ENCODE measurements at regions not wholly inside any gene's neighbourhood (a gene's known extent, or its start where the extent isn't known, plus 50 kb on each side); places are given as distances from the start of the nearest gene placed in this dataset.

DNA sequence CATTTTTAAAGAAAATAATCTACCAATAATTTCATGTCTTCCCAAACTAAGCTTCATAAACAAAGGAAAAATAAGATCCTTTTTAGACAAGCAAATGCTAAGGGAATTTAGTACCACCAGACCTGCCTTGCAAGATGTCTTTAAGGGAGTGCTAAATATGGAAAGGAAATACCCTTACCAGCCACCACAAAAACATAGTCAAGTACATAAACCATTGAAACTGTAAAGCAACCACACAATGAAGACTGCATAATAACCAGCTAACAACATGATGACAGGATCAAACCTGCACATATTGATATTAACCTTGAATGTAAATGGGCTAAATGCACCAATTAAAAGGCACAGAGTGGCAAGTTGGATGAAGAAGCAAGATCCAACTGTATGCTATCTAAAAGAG lies 586.5 kb upstream of the NRG3 start:
- intact Hi-C loops (cut with DNase I; ENCODE audit: low total_unique reads) = no loop called here
- TF ChIP-seq EP300 (IDR thresholded peaks at IDR 0.05) (no peak), POLR2AphosphoS5 (IDR thresholded peaks at IDR 0.05) (no peak), POLR2A (IDR thresholded peaks at IDR 0.05) (no peak)
- TF ChIP-seq, protein P1, sequence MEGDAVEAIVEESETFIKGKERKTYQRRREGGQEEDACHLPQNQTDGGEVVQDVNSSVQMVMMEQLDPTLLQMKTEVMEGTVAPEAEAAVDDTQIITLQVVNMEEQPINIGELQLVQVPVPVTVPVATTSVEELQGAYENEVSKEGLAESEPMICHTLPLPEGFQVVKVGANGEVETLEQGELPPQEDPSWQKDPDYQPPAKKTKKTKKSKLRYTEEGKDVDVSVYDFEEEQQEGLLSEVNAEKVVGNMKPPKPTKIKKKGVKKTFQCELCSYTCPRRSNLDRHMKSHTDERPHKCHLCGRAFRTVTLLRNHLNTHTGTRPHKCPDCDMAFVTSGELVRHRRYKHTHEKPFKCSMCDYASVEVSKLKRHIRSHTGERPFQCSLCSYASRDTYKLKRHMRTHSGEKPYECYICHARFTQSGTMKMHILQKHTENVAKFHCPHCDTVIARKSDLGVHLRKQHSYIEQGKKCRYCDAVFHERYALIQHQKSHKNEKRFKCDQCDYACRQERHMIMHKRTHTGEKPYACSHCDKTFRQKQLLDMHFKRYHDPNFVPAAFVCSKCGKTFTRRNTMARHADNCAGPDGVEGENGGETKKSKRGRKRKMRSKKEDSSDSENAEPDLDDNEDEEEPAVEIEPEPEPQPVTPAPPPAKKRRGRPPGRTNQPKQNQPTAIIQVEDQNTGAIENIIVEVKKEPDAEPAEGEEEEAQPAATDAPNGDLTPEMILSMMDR (IDR thresholded peaks at IDR 0.05) = no peak

DNA sequence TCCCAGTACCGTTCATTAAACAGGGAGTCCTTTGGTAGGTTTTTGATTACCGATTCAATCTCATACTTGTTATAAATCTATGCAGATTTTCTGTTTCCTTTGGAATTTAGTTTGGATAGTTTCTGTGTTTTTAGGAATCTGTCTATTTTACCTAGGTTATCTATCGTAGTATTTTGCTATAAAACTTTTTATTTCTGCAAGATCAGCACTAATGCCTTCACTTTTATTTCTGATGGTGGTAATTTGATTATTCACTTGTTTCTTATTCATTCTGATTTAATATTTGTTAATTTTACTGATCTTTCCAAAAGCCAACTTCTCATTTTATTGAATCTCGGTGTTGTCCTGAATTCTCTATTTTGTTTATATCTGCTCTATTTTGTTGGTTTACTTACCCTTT lies 577.7 kb upstream of the NRG3 start:
- Histone ChIP-seq H3K4me3 (no peak overlapping the region), H3K9me3 (peaks cover 0 to 10% (median 0%) of the 10 kb centered on the region in 4 donors), H3K4me1 (no peaks in the 10 kb centered on the region), H3K27ac (no peak overlapping the region), H3K27me3 (no peaks in the 10 kb centered on the region), H3K36me3 (no peaks in the 10 kb centered on the region)
- 84 to 89% (median 87%) methylated on average over 4 of the region's 4 CpGs for WGBS, 5 donors
- TF ChIP-seq, protein P1 (IDR thresholded peaks at IDR 0.05) = no peak
- TF ChIP-seq POLR2AphosphoS5 (IDR thresholded peaks at IDR 0.05) = no peak
- TF ChIP-seq POLR2A (IDR thresholded peaks at IDR 0.05) = no peak
- no peak for TF ChIP-seq EP300 (IDR thresholded peaks at IDR 0.05)
- DNase-seq = no peak
- intact Hi-C loops (cut with DNase I; ENCODE audit: low total_unique reads) = no loop called here

More for the DNA sequence above, 586.5 kb upstream of the NRG3 start:
- H3K36me3 ChIP-seq = no peaks in the 10 kb centered on the region
- no peaks in the 10 kb centered on the region for H3K4me1 ChIP-seq
- DNase-seq = no peak
- peaks cover 0 to 28% (median 11%) of the 10 kb centered on the region in 4 donors for H3K9me3 ChIP-seq
- H3K27ac ChIP-seq = no peak overlapping the region
- no peaks in the 10 kb centered on the region for H3K27me3 ChIP-seq
- H3K4me3 ChIP-seq = no peak overlapping the region

DNA sequence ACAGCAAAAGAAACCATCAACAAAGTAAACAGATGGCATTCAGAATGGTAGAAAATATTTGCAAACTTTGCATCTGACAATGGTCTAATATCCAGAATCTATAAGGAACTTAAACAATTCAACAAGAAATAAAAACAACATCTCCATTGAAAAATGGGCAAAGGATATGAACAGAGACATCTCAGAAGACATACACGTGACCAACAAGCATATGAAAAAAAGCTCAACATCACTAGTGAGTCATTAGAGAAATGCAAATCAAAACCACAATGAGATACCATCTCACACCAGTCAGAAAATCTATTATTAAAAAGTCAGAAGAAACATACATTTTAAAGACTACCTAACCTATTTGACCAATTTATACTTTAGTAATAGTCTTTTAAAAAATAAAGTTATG lies 571.3 kb upstream of the NRG3 start:
- 56 to 78% (median 67%) methylated on average over 1 of the region's 1 CpG for WGBS, 5 donors
- intact Hi-C loops (cut with DNase I; ENCODE audit: low total_unique reads) = no loop called here

DNA sequence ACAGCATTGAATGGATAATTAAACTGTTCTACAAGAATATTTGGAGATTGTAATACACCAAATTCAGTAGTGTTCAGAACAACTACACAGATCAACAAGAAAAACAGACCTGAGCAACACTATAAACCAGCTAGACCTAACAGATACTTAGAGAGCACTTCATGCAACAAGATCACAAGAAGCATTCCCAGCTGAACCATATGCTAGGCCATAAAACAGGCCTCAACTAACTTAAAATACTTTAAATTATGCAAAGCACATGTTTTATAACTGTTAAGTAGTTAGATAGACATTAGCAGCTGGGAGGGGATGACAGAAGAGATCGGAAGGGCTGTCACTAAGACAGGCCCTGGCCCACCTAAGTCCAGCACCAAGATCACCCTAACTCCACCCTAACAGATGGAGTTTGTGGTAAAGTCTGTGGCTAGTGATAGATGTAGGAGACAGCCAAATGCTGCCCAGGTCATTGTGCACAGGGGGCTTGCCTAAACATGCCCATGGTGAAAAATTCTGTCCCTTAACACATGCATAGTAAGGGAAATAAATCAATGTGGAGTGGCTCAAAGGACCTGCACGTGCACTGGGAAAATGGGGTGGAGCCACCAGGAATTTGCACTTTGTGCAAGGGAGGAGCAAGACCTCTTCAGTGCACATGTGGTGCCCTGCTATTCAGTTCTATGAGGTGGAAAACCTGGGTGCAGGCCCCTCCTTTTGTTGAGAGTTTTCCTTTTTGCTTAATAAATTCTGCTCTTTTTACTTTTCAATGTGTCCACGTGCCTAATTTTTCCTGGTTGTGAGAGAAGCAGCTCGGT lies 567.8 kb upstream of the NRG3 start:
- WGBS, 5 donors = 70 to 76% (median 73%) methylated on average over 4 of the region's 4 CpGs
- intact Hi-C loops (cut with DNase I; ENCODE audit: low total_unique reads) = no loop called here
- Histone ChIP-seq H3K4me3 (no peak overlapping the region), H3K9me3 (peaks cover 0 to 23% (median 12%) of the 10 kb centered on the region in 4 donors), H3K27ac (no peak overlapping the region), H3K27me3 (no peaks in the 10 kb centered on the region), H3K36me3 (no peaks in the 10 kb centered on the region), H3K4me1 (no peaks in the 10 kb centered on the region)
- no peak for TF ChIP-seq POLR2A (IDR thresholded peaks at IDR 0.05)
- TF ChIP-seq, protein P1 (IDR thresholded peaks at IDR 0.05) = no peak
- TF ChIP-seq POLR2AphosphoS5 (IDR thresholded peaks at IDR 0.05) = no peak
- TF ChIP-seq EP300 (IDR thresholded peaks at IDR 0.05) = no peak
- no peak for DNase-seq

More for the DNA sequence above, 571.3 kb upstream of the NRG3 start:
- no peak for DNase-seq
- peaks cover 0 to 16% (median 3%) of the 10 kb centered on the region in 4 donors for H3K9me3 ChIP-seq
- no peak overlapping the region for H3K27ac ChIP-seq
- no peaks in the 10 kb centered on the region for H3K4me1 ChIP-seq
- H3K27me3 ChIP-seq = no peaks in the 10 kb centered on the region
- TF ChIP-seq POLR2AphosphoS5 (IDR thresholded peaks at IDR 0.05) (no peak), EP300 (IDR thresholded peaks at IDR 0.05) (no peak)
- H3K4me3 ChIP-seq = no peak overlapping the region
- no peaks in the 10 kb centered on the region for H3K36me3 ChIP-seq

DNA sequence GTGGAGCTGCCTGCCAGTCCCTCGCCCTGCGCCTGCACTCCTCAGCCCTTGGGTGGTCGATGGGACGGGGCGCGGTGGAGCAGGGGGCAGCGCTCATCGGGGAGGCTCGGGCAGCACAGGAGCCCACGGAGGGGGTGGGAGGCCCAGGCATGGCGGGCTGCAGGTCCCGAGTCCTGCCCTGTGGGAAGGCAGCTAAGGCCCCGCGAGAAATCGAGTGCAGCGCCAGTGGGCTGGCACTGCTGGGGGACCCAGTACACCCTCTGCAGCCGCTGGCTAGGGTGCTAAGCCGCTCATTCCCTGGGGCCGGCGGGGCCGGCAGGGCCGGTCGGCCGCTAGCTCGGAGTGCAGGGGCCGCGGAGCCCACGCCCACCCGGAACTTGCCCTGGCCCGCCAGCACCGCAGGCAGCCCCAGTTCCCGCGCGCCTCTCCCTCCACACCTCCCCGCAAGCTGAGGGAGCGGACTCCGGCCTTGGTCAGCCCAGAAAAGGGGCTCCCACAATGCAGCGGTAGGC lies 565.9 kb upstream of the NRG3 start:
- Histone ChIP-seq H3K4me3 (no peak overlapping the region), H3K4me1 (no peaks in the 10 kb centered on the region), H3K36me3 (no peaks in the 10 kb centered on the region), H3K9me3 (peaks cover 0 to 15% (median 9%) of the 10 kb centered on the region in 4 donors), H3K27me3 (no peaks in the 10 kb centered on the region), H3K27ac (no peak overlapping the region)
- DNase-seq = no peak
- 92 to 96% (median 94%) methylated on average over 5 to 38 of the region's 38 CpGs for WGBS, 5 donors
- intact Hi-C loops (cut with DNase I; ENCODE audit: low total_unique reads) = no loop called here
- TF ChIP-seq, protein P1 (IDR thresholded peaks at IDR 0.05) = no peak
- TF ChIP-seq POLR2AphosphoS5 (IDR thresholded peaks at IDR 0.05) = no peak
- no peak for TF ChIP-seq EP300 (IDR thresholded peaks at IDR 0.05)
- TF ChIP-seq POLR2A (IDR thresholded peaks at IDR 0.05) = no peak

Measured in stomach (tissue), 8 donors.